Mucosa of descending colon (tissue), 3 donors: ENCODE measurements at regions not wholly inside any gene's neighbourhood (a gene's known extent, or its start where the extent isn't known, plus 50 kb on each side); places are given as distances from the start of the nearest gene placed in this dataset.
"Not testable (repeated sequence)": the region's sequence is repeated elsewhere in the genome, so short reads cannot be mapped to it uniquely, and the experiment has no call there.

Experiments used
- ATAC-seq: fragments of 200-7000 bp; cut with Tn5 transposase; one replicate; pipeline ENCODE4 v1.9.1; 2020; ENCODE audit warnings: mild to moderate bottlenecking, moderate library complexity
- DNase-seq, 3 donors: peaks; one replicate each; pipeline ENCODE4 v3.0.0-alpha.2; 2020
- H3K36me3 ChIP-seq: fragments of 200-600 bp; one replicate; pipeline ENCODE4 v1.8.0; 2021; ENCODE audit warnings: low read depth, mild to moderate bottlenecking
- H3K4me1 ChIP-seq: fragments of 200-600 bp; one replicate; pipeline ENCODE4 v1.8.0; 2021; ENCODE audit warnings: low read depth, mild to moderate bottlenecking
- H3K4me3 ChIP-seq: fragments of 200-600 bp; one replicate; pipeline ENCODE4 v1.8.0; 2021; ENCODE audit warnings: mild to moderate bottlenecking
- H3K9me3 ChIP-seq: fragments of 200-600 bp; one replicate; pipeline ENCODE4 v1.8.0; 2021; ENCODE audit warnings: mild to moderate bottlenecking
- intact Hi-C, 2 donors: fragments of 100-400 bp; cut with DNase I in 1 of 2; cut with micrococcal nuclease in 1 of 2; formaldehyde crosslinking; loops; one replicate each; pipeline versions ENCODE4 v1.11.0 to v1.11.1; 2022; cut with DNase I, micrococcal nuclease
- TF ChIP-seq, protein P1 (sequence below): fragments of 200-600 bp; IDR thresholded peaks from one replicate; pipeline ENCODE4 v1.8.0; 2022; ENCODE audit warnings: antibody characterized with exemption, mild to moderate bottlenecking
- donor health status: DM: no; HTN: no; CAD: no; lungs with moderate emphysema.
- donor health status: DM: no; HTN: no; CAD: no.
- donor health status: DM: no; HTN: yes; CAD: no.

DNA sequence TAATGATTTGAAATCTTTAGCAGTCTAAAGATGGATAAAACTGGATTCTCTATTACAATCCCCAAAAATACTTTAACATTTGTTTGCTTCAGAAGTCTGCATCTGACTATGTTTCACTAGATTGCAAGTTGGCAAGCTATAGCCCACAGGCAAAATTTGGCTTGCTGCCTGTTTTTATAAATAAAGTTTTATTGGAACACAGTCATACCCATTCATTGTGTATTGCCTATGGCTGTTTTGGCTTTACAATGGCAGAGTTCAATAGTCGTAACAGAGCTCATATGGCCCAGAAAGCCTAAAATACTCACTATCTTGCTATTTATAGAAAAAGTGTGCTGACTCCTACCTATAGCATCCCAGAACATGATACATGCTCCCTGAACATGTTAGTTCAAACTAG lies 89.0 kb upstream of the GPR141 start:
- no peak overlapping the region for H3K4me3 ChIP-seq
- ATAC-seq (no peak), DNase-seq (no peak)
- peaks cover 6% of the 10 kb centered on the region for H3K9me3 ChIP-seq
- intact Hi-C loops: no loop called here
- no peaks in the 10 kb centered on the region for H3K36me3 ChIP-seq
- H3K4me1 ChIP-seq: no peaks in the 10 kb centered on the region
- TF ChIP-seq, protein P1, sequence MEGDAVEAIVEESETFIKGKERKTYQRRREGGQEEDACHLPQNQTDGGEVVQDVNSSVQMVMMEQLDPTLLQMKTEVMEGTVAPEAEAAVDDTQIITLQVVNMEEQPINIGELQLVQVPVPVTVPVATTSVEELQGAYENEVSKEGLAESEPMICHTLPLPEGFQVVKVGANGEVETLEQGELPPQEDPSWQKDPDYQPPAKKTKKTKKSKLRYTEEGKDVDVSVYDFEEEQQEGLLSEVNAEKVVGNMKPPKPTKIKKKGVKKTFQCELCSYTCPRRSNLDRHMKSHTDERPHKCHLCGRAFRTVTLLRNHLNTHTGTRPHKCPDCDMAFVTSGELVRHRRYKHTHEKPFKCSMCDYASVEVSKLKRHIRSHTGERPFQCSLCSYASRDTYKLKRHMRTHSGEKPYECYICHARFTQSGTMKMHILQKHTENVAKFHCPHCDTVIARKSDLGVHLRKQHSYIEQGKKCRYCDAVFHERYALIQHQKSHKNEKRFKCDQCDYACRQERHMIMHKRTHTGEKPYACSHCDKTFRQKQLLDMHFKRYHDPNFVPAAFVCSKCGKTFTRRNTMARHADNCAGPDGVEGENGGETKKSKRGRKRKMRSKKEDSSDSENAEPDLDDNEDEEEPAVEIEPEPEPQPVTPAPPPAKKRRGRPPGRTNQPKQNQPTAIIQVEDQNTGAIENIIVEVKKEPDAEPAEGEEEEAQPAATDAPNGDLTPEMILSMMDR: no peak

DNA sequence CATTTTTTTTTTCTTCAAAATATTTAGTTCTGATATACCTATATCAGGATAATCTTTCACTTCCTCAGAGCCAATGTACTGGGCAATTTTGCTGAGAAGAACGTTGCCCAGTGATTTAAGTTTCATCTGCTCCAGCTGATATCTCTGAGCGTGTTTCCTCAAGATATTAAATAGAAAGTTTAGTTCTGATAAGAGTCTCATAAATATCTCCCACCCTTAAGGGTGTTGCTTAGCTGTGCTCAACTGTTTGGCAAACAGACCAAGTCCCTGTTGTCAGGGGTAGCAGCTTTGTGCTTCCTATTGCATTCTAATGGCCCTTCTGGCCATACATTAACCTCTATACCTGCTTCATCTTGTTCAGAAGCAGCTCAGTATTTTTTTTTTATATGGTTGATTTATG lies 84.7 kb upstream of the GPR141 start:
- intact Hi-C loops: no loop called here

DNA sequence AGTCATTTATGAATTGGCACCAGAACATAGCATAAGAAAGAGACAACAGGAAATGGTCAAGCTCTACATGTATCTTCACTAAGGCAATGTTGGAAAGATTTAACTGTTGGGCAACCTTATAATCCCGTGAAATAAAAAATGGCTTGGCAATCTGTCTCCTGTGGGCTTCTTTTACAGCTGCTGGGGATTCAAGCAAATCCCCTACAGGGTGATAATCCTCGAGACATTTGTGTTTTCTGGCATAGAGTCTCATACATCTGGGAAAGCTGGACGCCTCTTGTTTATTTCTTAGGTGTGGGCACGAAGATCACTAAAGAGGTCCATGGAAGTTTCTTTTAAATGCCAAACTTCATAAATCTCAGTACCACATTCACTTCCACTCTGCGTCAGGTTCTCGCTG lies 82.2 kb upstream of the GPR141 start:
- Histone ChIP-seq H3K4me1 (no peaks in the 10 kb centered on the region), H3K36me3 (no peaks in the 10 kb centered on the region), H3K9me3 (peaks cover 2% of the 10 kb centered on the region), H3K4me3 (no peak overlapping the region)
- DNase-seq (no peak), ATAC-seq (no peak)
- intact Hi-C loops: no loop called here
- TF ChIP-seq, protein P1: no peak

More for the DNA sequence above, 84.7 kb upstream of the GPR141 start:
- no peak for DNase-seq
- TF ChIP-seq, protein P1: no peak
- Histone ChIP-seq H3K4me3 (no peak overlapping the region), H3K9me3 (peaks cover 6% of the 10 kb centered on the region), H3K4me1 (no peaks in the 10 kb centered on the region), H3K36me3 (no peaks in the 10 kb centered on the region)
- no peak for ATAC-seq

DNA sequence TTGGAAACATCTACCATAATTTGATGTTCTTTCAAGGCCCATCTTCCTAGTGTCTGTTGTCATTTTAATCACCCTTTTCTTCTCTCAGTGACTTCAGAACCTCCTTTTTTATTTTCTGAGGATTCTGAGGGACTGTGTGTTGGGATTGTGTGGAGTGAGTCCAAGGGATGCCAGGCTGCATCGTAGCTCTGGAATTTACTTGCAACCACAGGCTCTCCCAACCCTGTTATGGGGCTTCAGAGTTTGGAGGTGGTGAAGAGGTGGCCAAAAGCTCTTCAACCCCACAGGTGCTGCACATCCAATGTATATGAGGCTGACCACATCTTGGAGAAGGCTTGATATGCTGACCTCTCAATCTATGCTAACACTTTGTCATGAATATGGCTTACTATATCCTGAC lies 79.5 kb upstream of the GPR141 start:
- DNase-seq (no peak), ATAC-seq (no peak)
- H3K4me1 ChIP-seq: no peaks in the 10 kb centered on the region
- H3K9me3 ChIP-seq: no peaks in the 10 kb centered on the region
- no peak overlapping the region for H3K4me3 ChIP-seq
- no peaks in the 10 kb centered on the region for H3K36me3 ChIP-seq
- intact Hi-C loops: no loop called here
- TF ChIP-seq, protein P1: no peak

DNA sequence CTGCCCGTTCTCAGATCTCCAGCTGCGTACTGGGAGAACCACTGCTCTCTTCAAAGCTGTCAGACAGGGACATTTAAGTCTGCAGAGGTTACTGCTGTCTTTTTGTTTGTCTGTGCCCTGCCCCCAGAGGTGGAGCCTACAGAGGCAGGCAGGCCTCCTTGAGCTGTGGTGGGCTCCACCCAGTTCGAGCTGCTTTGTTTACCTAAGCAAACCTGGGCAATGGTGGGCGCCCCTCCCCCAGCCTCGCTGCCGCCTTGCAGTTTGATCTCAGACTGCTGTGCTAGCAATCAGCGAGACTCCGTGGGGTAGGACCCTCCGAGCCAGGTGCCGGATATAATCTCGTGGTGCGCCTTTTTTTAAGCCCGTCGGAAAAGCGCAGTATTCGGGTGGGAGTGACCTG lies 66.2 kb upstream of the GPR141 start:
- H3K9me3 ChIP-seq, ATAC-seq, DNase-seq, intact Hi-C loops, H3K36me3 ChIP-seq, H3K4me3 ChIP-seq, H3K4me1 ChIP-seq: not testable (repeated sequence)

DNA sequence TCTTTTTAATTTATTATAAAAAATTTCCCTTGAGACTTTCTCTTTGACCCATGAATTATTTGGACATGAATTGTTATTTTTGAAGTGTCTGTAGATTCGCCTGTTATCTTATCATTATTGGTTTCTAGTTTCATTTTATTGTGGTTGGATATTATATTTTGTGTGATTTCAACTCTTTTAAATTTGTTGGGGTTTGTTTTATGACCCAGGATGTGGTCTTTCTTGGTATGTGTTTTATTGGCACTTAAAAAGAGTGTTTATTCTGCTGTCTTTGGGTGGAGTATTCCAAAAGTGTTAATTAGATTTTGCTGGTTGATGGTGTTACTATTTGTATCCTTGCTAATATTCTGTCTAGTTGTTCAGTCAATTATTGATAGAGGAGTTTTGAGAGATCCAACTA lies 50.5 kb upstream of the GPR141 start:
- ATAC-seq (no peak), DNase-seq (no peak)
- H3K9me3 ChIP-seq: peaks cover 22% of the 10 kb centered on the region
- TF ChIP-seq, protein P1: no peak
- intact Hi-C loops: no loop called here
- no peaks in the 10 kb centered on the region for H3K36me3 ChIP-seq
- H3K4me1 ChIP-seq: no peaks in the 10 kb centered on the region
- no peak overlapping the region for H3K4me3 ChIP-seq
